GM21367 (cell line): ENCODE measurements at regions not wholly inside any gene's neighbourhood (a gene's known extent, or its start where the extent isn't known, plus 50 kb on each side); places are given as distances from the start of the nearest gene placed in this dataset.
"Not testable (repeated sequence)": the region's sequence is repeated elsewhere in the genome, so short reads cannot be mapped to it uniquely, and the experiment has no call there.

Source experiments
- ATAC-seq: cut with Tn5 transposase; IDR thresholded peaks from one replicate; pipeline ENCODE4 v1.9.1; 2021; ENCODE audit not compliant: unreplicated experiment

- no peak for ATAC-seq
Measured at GRCh38 chr14:50014809-50015430, 101.5 kb downstream of the VCPKMT start.

- ATAC-seq, result no peak
Measured at GRCh38 chr14:50015716-50016115, 100.7 kb downstream of the VCPKMT start.

GRCh38 chr14:50018201-50018932 is 98.0 kb downstream of the VCPKMT start:
- ATAC-seq, result no peak

GRCh38 chr14:50018933-50019210 is 97.5 kb downstream of the VCPKMT start:
- ATAC-seq, result no peak

GRCh38 chr14:50020184-50020583 is 96.2 kb downstream of the VCPKMT start:
- ATAC-seq, result no peak

GRCh38 chr14:50020799-50021198 is 95.6 kb downstream of the VCPKMT start:
- ATAC-seq, result no peak

GRCh38 chr14:50021261-50022031 is 94.9 kb downstream of the VCPKMT start:
- no peak for ATAC-seq

GRCh38 chr14:50022661-50023060 is 93.7 kb downstream of the VCPKMT start:
- ATAC-seq, result no peak

GRCh38 chr14:50023671-50024490 is 92.5 kb downstream of the VCPKMT start:
- ATAC-seq, result no peak

- ATAC-seq, result no peak
Measured at GRCh38 chr14:50025073-50025472, 91.3 kb downstream of the VCPKMT start.

GRCh38 chr14:50025776-50026175 is 90.6 kb downstream of the VCPKMT start:
- no peak for ATAC-seq

GRCh38 chr14:50026396-50026795 is 90.0 kb downstream of the VCPKMT start:
- ATAC-seq, result no peak

GRCh38 chr14:50027816-50028215 is 88.6 kb downstream of the VCPKMT start:
- no peak for ATAC-seq

- no peak for ATAC-seq
Measured at GRCh38 chr14:50028458-50028857, 87.9 kb downstream of the VCPKMT start.

GRCh38 chr14:50030036-50030435 is 86.3 kb downstream of the VCPKMT start:
- ATAC-seq, result no peak

- not testable (repeated sequence) for ATAC-seq
Measured at GRCh38 chr14:50030911-50031310, 85.5 kb downstream of the VCPKMT start.

- ATAC-seq, result no peak
Measured at GRCh38 chr14:50031602-50032313, 84.6 kb downstream of the VCPKMT start.

- not testable (repeated sequence) for ATAC-seq
Measured at GRCh38 chr14:50032462-50033167, 83.8 kb downstream of the VCPKMT start.

GRCh38 chr14:50035214-50035613 is 81.2 kb downstream of the VCPKMT start:
- ATAC-seq, result no peak

- ATAC-seq, result no peak
Measured at GRCh38 chr14:50036211-50036610, 80.2 kb downstream of the VCPKMT start.
